GM23338 (cell line): ENCODE measurements at regions not wholly inside any gene's neighbourhood (a gene's known extent, or its start where the extent isn't known, plus 50 kb on each side); places are given as distances from the start of the nearest gene placed in this dataset.

Experiments used
- ATAC-seq: fragments of 200-7000 bp; cut with Tn5 transposase; 3 replicates; pipeline ENCODE4 v1.9.1; 2020
- DNase-seq: peaks from one replicate; pipeline ENCODE4 v3.0.0-alpha.2; 2015; ENCODE audit warnings: low spot score
- H2AFZ ChIP-seq: fragments of 200-600 bp; sonication (generic); 2 replicates; pipeline ENCODE4 v1.8.0; 2016; ENCODE audit warnings: antibody characterized with exemption, mild to moderate bottlenecking, moderate library complexity
- H3F3A ChIP-seq: fragments of 200-600 bp; sonication (generic); replicated peaks from 2 replicates; pipeline ENCODE4 v1.8.0; 2017; ENCODE audit warnings: antibody characterized with exemption, mixed run types, low read depth
- H3K27ac ChIP-seq: fragments of 200-600 bp; sonication (generic); 2 replicates; pipeline ENCODE4 v1.6.1; 2016; ENCODE audit warnings: low read depth
- H3K27me3 ChIP-seq: fragments of 200-600 bp; sonication (generic); 2 replicates; pipeline ENCODE4 v1.8.0; 2016; ENCODE audit warnings: mild to moderate bottlenecking, mixed run types, moderate library complexity; ENCODE audit not compliant: insufficient read depth
- H3K36me3 ChIP-seq: fragments of 200-600 bp; sonication (generic); 2 replicates; pipeline ENCODE4 v1.8.0; 2016; ENCODE audit warnings: mild to moderate bottlenecking; ENCODE audit not compliant: insufficient read depth
- H3K4me1 ChIP-seq: fragments of 200-600 bp; sonication (generic); 2 replicates; pipeline ENCODE4 v1.8.0; 2016; ENCODE audit warnings: mild to moderate bottlenecking, moderate library complexity; ENCODE audit not compliant: insufficient read depth
- H3K4me2 ChIP-seq: fragments of 200-600 bp; sonication (generic); 2 replicates; pipeline ENCODE4 v1.7.1; 2017; ENCODE audit warnings: mixed run types
- H3K4me3 ChIP-seq: fragments of 200-600 bp; sonication (generic); 2 replicates; pipeline ENCODE4 v1.6.1; 2016; ENCODE audit warnings: mixed run types
- H3K79me2 ChIP-seq: fragments of 200-600 bp; sonication (generic); replicated peaks from 2 replicates; pipeline ENCODE4 v1.8.0; 2017; ENCODE audit warnings: mild to moderate bottlenecking; ENCODE audit not compliant: insufficient read depth
- H3K9me2 ChIP-seq: fragments of 200-600 bp; sonication (generic); 2 replicates; pipeline ENCODE4 v1.8.0; 2017; ENCODE audit not compliant: insufficient read depth
- H4K20me1 ChIP-seq: fragments of 200-600 bp; sonication (generic); replicated peaks from 2 replicates; pipeline ENCODE4 v1.8.0; 2017; ENCODE audit warnings: mild to moderate bottlenecking; ENCODE audit not compliant: insufficient read depth
- H3K27ac Mint-ChIP-seq: 2 replicates; pipeline ENCODE4 v1.8.0; 2020; ENCODE audit warnings: inconsistent platforms, mild to moderate bottlenecking, moderate library complexity, mixed read lengths
- H3K27me3 Mint-ChIP-seq: 3 replicates; pipeline ENCODE4 v1.8.0; 2022; ENCODE audit warnings: low read depth, mild to moderate bottlenecking, moderate library complexity, mixed read lengths, inconsistent platforms; ENCODE audit not compliant: insufficient read depth, poor library complexity
- H3K36me3 Mint-ChIP-seq: 3 replicates; pipeline ENCODE4 v1.8.0; 2021; ENCODE audit warnings: low read depth, mild to moderate bottlenecking, inconsistent platforms, moderate library complexity, mixed read lengths
- H3K4me1 Mint-ChIP-seq: 3 replicates; pipeline ENCODE4 v1.8.0; 2020; ENCODE audit warnings: mild to moderate bottlenecking, inconsistent platforms, mixed read lengths
- H3K4me3 Mint-ChIP-seq: 3 replicates; pipeline ENCODE4 v1.8.0; 2021; ENCODE audit warnings: moderate library complexity, mild to moderate bottlenecking, inconsistent platforms, mixed read lengths
- H3K9me3 Mint-ChIP-seq: 3 replicates; pipeline ENCODE4 v1.8.0; 2020; ENCODE audit warnings: moderate library complexity, mild to moderate bottlenecking, inconsistent platforms, mixed read lengths
- CREB1 ChIP-seq: fragments of 250-450 bp; sonication (Bioruptor Pico); IDR thresholded peaks from 2 replicates; pipeline ENCODE4 v1.5.0; 2020; ENCODE audit warnings: low read depth, mild to moderate bottlenecking, moderate library complexity
- CTCF ChIP-seq, 2 experiments: fragments of 200-600 bp in 1 of 2; sonication (generic) in 1 of 2; conservative IDR thresholded peaks; 2 replicates each; pipeline versions ENCODE4 v1.5.1 to v1.6.1; 2016 to 2017; ENCODE audit warnings: antibody characterized with exemption in 2 of 2, low read depth in 2 of 2, mild to moderate bottlenecking in 2 of 2, moderate library complexity in 1 of 2
- ETS1 ChIP-seq: IDR thresholded peaks from 2 replicates; pipeline ENCODE4 v1.6.1; 2016; ENCODE audit warnings: antibody characterized with exemption
- EZH2 ChIP-seq: fragments of 200-600 bp; sonication (generic); IDR thresholded peaks from one replicate; pipeline ENCODE4 v1.8.0; 2017; ENCODE audit warnings: antibody characterized with exemption, mild to moderate bottlenecking, low read depth; ENCODE audit not compliant: unreplicated experiment
- EZH2phosphoT487 ChIP-seq: fragments of 200-600 bp; sonication (generic); IDR thresholded peaks from one replicate; pipeline ENCODE4 v1.8.1; 2018; ENCODE audit warnings: antibody characterized with exemption; ENCODE audit not compliant: unreplicated experiment
- NANOG ChIP-seq: IDR thresholded peaks from 2 replicates; pipeline ENCODE4 v1.6.1; 2016; ENCODE audit warnings: antibody characterized with exemption, borderline replicate concordance
- POLR2AphosphoS5 ChIP-seq: IDR thresholded peaks from 2 replicates; pipeline ENCODE4 v1.6.1; 2016; ENCODE audit warnings: antibody characterized with exemption, low read depth
- STAT1 ChIP-seq: IDR thresholded peaks from one replicate; pipeline ENCODE4 v1.6.1; 2016; ENCODE audit warnings: antibody characterized with exemption; ENCODE audit not compliant: unreplicated experiment
- ZNF114 ChIP-seq: fragments of 250-450 bp; sonication (Bioruptor Pico); IDR thresholded peaks from 2 replicates; pipeline ENCODE4 v1.5.0; 2020; ENCODE audit warnings: mild to moderate bottlenecking, moderate library complexity
- ZNF331 ChIP-seq: fragments of 250-450 bp; sonication (Bioruptor Pico); IDR thresholded peaks from 2 replicates; pipeline ENCODE4 v1.5.0; 2020; ENCODE audit warnings: low read depth, mild to moderate bottlenecking, moderate library complexity
- ZNF462 ChIP-seq: fragments of 250-450 bp; sonication (Bioruptor Pico); IDR thresholded peaks from 2 replicates; pipeline ENCODE4 v1.5.0; 2020; ENCODE audit warnings: mild to moderate bottlenecking, moderate library complexity

- Histone ChIP-seq H3K4me3 (no peak overlapping the region), H2AFZ (no peak overlapping the region), H3K4me1 (no peaks in the 10 kb centered on the region), H3K27me3 (no peaks in the 10 kb centered on the region), H3F3A (no peaks in the 10 kb centered on the region), H4K20me1 (no peaks in the 10 kb centered on the region), H3K4me2 (no peak overlapping the region), H3K79me2 (no peaks in the 10 kb centered on the region), H3K9me2 (peaks cover 8% of the 10 kb centered on the region), H3K36me3 (no peaks in the 10 kb centered on the region), H3K27ac (no peak overlapping the region)
- Mint-ChIP-seq H3K4me1 (no peaks in the 10 kb centered on the region), H3K9me3 (no peaks in the 10 kb centered on the region), H3K4me3 (no peak overlapping the region), H3K27me3 (no peaks in the 10 kb centered on the region), H3K27ac (no peak overlapping the region), H3K36me3 (no peaks in the 10 kb centered on the region)
- DNase-seq: no peak
- no peak for TF ChIP-seq ETS1
- TF ChIP-seq EZH2: no peak
- TF ChIP-seq EZH2phosphoT487: no peak
- no peak for TF ChIP-seq CREB1
- no peak for TF ChIP-seq STAT1
- TF ChIP-seq NANOG: no peak
- TF ChIP-seq POLR2AphosphoS5: no peak
- TF ChIP-seq ZNF462 (CRISPR knock-in tag): no peak
- no peak for TF ChIP-seq ZNF114 (CRISPR knock-in tag)
- TF ChIP-seq CTCF (conservative IDR thresholded peaks at IDR 0.05; ENCODE audit: low read depth in 2 of 2): no peak
- no peak for TF ChIP-seq ZNF331 (CRISPR knock-in tag)
- ATAC-seq: no peak
Measured at GRCh38 chr1:217224201-217224600, 406.7 kb downstream of the GPATCH2 start.
